HG03342 (cell line): ENCODE measurements at regions not wholly inside any gene's neighbourhood (a gene's known extent, or its start where the extent isn't known, plus 50 kb on each side); places are given as distances from the start of the nearest gene placed in this dataset.
"Not testable (repeated sequence)": the region's sequence is repeated elsewhere in the genome, so short reads cannot be mapped to it uniquely, and the experiment has no call there.

ENCODE experiments used
- ATAC-seq: cut with Tn5 transposase; IDR thresholded peaks from one replicate; pipeline ENCODE4 v1.9.1; 2021; ENCODE audit warnings: mild to moderate bottlenecking, moderate library complexity; ENCODE audit not compliant: unreplicated experiment

GRCh38 chr4:115187136-115187535 lies 73.7 kb upstream of the NDST4 start:
- ATAC-seq: no peak

- ATAC-seq: not testable (repeated sequence)
These were observed 66.1 kb upstream of the NDST4 start for GRCh38 chr4:115179438-115180062.

GRCh38 chr4:115178687-115179086 lies 65.3 kb upstream of the NDST4 start:
- not testable (repeated sequence) for ATAC-seq

DNA sequence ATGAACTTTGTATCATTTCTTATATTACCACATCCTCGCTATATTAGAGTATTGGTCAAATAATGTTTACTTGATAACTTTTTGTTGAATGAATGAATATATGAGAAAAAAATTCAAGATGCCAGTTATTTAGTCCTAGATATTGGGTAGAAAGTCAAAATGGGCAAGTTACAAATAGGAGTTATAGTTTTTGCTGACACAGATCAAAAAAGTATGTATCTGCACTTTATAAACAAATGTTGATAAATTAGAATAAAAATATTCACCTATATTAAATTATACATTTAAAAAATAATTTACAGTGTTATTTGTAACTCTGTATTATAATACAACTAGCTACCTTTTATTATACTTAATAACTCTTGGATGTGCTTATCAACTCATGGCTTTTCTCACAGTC lies 57.8 kb upstream of the NDST4 start:
- ATAC-seq: no peak

GRCh38 chr4:115165503-115165902 lies 52.1 kb upstream of the NDST4 start:
- no peak for ATAC-seq
